ENCODE measurements at regions not wholly inside any gene's neighbourhood (a gene's known extent, or its start where the extent isn't known, plus 50 kb on each side); places are given as distances from the start of the nearest gene placed in this dataset.
"Not testable (repeated sequence)": the region's sequence is repeated elsewhere in the genome, so short reads cannot be mapped to it uniquely, and the experiment has no call there.

- DNase-seq (ENCODE audit: low read depth) = no peak
Observed at GRCh38 chr6:15926256-15926655, 202.6 kb upstream of the MYLIP start.

DNA sequence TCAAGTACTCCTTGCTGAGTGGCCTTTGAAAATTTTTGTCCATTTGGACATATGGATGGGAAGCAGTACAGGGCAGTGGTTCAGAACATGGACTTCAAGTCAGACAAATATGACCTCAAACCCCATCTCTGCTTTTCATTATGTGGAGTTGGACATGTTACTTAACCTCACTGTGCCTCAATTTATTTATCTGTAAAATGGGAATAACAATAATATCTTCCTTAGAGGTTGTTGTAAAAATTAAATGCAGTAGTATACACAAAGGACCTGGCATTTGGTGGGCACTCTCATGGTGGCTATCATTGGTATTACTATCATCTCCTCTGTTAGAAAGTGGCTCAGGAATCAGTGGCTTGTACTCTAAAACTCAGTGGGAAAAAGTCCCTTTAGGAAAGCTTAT lies 204.0 kb upstream of the MYLIP start:
- DNase-seq (ENCODE audit: low read depth) = no peak

GRCh38 chr6:15922510-15923250 lies 206.2 kb upstream of the MYLIP start:
- DNase-seq (ENCODE audit: low read depth) = no peak

GRCh38 chr6:15921243-15921642 lies 207.6 kb upstream of the MYLIP start:
- DNase-seq (ENCODE audit: low read depth) = no peak

DNA sequence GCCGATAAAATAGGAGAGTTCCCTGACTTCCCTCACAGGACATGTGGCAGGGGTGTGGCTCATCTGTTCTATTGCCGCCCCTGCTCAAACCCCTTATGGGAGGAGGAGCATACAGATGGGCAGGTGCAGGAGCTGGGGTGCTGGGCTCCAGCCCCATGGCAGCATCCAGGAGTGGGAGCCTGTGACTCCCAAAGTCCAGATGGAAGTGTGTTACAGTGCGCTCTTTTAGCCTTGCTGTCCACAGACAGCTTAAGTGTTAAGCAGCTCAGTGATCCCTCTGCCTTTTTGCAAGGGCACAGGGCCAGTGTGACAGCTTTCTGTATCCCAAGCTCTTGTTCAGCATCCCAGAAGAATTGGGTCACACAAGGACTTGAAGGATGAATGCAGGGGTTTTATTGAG lies 212.3 kb upstream of the MYLIP start:
- DNase-seq (ENCODE audit: low read depth) = no peak

- no peak for DNase-seq (ENCODE audit: low read depth)
Observed at GRCh38 chr6:15915508-15916178, 213.2 kb upstream of the MYLIP start.

- no peak for DNase-seq (ENCODE audit: low read depth)
Observed at GRCh38 chr6:15914553-15914952, 214.3 kb upstream of the MYLIP start.

DNA sequence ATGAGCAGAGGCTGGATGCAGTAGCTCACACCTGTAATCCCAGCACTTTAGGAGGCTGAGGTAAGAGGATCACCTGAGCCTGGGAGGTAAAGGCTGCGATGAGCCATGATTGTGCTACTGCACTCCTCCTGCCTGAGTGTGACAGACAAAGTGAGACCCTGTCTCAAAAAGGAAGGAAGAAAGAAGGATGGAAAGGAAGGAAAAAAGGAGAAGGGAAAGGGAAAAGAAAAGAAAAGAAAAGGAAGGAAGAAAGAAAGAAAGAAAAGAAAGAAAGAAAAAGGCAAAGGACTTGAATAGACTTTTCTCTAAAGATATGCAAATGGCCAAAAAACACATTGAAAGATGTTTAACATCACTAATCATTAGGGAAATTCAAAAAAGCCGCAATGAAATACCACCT lies 215.3 kb upstream of the MYLIP start:
- DNase-seq (ENCODE audit: low read depth) = no peak

DNA sequence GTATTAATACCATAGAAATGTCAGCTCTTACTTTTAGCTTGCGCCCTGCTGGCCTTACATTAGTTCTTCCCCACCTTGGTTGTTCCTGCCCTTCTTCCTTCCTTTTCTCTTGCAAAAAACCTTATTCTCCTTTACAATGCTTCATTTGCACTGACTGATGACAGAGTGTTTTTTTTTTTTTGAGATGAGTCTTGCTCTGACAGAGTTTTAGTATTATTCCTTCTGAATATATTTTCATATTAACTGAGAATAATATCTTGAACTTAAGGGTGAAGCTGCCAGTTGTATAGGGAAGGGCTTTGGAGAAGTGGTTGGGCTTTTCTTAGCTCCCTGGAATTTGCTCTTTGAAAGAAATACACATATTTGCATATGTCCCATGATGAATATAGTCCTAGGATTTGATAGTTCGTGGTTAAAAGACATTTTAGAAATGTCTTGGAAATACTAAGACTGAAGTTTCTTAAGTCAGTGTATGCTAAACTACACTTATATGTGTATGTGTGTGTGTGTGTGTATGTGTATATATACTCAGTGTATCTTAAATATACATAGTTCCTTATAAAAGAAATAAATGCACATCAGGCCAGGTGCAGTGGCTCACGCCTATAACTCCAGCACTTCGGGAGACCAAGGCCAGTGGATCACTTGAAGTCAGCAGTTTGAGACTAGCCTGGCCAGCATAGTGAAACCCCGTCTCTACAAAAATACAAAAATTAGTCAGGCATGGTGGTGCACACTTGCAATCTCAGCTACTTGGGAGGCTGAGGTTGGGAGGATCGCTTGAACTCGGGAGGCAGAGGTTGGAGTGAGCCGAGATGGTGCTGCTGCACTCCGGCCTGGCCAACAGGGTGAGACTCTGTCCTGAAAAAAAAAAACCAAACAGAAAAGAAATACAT lies 216.1 kb upstream of the MYLIP start:
- no peak for DNase-seq (ENCODE audit: low read depth)

GRCh38 chr6:15911753-15912504 lies 217.0 kb upstream of the MYLIP start:
- no peak for DNase-seq (ENCODE audit: low read depth)

DNA sequence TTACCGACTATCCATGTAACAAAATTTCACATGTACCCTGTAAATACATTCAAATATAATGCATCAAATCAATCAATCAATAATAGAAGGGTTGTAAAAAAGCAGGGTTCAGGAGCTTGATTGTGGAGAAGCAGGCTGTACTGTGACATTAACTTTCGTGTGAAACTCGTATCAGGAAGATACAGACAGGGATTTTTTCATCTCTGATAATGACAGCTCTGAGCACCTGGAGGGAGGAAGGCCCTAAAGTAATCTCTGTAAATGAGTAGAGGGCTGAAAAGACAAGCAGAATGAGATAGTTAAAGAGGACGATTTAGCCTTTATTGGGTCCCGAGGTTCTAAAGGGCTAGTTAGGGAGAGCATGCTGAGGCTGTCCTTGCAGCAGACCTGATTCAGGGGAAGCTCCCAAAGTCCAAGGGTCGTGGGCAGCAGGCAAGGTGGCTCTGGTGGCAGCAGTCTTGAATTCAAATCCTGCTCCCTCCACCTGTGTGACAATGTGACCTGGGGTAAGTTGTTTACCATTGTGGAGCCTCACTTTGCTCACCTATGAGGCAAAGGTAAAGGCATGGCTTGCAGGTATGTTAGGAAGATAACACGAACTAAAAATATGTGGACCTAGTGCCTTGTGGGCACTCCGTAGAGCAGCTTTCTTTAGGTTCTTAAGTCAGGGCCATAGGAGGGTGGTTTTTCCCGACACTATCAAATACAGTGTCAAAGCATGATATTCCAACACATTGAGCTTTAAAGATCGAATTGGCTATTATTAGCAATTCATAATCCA lies 219.4 kb upstream of the MYLIP start:
- no peak for DNase-seq (ENCODE audit: low read depth)

DNA sequence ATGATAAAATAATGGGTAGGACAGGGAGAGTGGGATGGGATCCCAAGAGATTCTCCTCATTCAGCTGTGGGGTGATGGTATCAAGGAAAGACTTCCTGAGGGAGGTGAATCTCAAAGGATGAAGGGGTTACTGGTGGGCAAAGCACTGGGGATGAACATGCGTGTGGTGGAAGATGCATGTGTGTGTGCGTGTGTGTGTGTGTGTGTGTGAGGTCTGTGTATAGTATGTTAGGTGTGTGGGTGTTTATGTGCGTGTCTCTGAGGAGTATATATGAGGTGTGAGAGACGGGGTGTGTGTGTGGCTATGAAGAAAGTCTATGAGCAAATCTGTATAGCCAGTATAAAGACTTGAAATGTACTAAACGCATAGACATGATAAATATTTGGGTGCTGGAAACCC lies 220.0 kb upstream of the MYLIP start:
- DNase-seq (ENCODE audit: low read depth) = no peak

DNA sequence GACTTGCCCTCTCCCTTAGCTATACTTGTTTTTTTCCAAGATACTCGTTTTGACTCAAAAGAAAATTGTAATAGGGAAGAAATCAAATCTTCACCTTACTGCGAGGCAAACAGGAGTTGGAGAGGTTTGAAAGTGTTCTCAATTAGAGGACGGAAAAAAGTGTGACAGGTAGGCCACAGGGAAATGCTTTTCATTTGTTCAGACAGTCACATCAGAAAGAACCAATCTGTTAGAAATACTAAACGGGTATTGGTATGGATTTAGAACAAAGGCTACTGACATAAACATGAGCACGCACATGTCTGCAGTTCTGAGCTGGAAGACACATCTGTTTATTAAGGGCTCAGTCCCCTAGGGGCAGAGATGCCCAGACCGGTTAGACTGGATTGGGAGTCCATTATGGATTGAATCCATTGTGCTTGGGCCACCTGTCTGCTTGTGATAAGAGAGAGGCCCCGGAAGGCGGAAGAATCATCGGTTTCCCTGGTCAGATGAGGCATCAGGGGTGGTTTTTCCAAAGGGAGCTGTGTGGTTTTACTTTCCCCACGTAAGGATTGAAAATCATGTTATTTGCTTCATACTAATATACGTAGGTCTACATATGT lies 220.9 kb upstream of the MYLIP start:
- DNase-seq (ENCODE audit: low read depth) = no peak

DNA sequence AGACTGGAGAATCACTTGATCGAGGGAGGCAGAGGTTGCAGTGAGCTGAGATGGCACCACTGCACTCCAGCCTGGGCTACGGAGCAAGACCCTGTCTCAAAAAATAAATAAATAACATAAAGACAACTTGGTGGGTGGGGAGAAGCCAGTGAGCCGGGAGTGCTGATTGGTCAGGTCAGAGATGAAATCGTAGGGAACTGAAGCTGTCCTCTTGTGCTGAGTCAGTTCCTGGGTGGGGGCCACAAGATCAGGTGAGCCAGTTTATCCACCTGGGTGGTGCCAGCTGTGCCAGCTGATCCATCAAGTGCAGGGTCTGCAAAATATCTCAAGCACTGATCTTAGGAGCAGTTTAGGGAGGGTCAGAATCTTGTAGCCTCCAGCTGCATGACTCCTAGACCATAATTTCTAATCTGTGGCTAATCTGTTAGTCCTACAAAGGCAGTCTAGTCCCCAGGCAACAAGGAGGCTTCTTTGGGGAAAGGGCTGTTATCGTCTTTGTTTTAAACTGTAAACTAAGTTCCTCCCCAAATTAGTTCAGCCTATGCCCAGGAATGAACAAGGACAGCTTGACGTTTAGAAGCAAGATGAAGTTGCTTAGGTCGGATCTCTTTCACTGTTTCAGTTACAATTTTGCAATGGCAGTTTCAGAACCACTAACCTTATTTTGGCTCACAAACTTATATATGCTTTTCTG lies 221.5 kb upstream of the MYLIP start:
- not testable (repeated sequence) for DNase-seq (ENCODE audit: low read depth)

DNA sequence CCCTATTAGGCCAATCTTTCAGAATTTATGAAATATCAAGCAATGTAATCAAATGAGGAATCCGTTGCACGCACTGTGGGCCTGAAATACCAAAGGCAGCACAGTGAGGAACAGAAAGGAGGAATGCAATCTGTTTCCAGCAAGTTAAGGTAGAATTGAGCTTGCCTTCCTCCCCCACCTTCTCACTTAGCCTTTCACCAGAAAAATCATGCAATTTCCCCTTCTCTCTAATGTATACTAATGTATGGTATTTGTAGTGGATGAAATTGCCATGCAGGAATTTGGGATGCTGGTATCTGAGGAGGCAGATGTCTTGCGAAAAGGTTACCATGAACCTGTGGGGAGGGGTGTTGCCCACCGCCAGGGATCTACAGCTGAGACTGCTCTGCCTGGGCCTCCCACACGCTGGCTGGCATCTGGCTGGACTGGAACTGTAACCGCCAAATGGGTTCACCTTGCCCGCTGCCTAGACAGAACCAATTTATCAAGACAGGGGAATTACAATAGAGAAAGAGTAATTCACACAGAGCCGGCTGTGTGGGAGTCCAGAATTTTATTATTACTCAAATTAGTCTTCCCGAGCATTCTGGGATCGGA lies 222.4 kb upstream of the MYLIP start:
- DNase-seq (ENCODE audit: low read depth) = no peak

GRCh38 chr6:15905488-15906419 lies 223.1 kb upstream of the MYLIP start:
- DNase-seq (ENCODE audit: low read depth) = no peak

DNA sequence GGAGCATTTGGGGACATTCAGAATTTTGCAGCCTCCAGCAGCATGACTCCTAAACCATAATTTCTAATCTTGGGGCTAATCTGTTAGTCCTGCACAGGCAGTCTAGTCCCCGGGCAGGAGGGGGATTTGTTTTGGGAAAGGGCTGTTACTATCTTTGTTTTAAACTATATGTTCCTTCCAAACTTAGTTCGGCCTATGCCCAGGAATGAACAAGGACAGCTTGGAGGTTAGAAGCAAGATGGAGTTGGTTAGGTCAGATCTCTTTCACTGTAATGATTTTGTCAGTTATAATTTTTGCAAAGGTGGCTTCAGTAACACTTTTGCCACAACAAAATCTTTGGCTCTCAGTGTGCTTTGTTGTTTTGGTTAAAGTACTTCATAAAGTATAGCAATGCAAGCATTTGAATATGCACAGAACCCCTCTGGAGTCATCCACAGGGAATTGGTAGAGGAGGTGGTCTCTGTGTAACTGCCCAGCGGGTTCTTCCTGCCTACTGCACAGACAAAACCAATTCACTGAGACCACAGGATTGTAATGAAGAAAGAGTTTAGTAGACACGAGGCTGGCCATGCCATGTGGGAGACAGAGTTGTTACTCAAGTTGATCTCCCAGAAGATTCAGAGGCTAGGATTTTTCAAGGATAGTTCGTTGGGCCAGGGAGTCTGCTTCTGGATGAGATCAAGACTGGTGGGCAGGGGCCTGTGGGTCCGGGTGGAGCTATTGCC lies 224.1 kb upstream of the MYLIP start:
- DNase-seq (ENCODE audit: low read depth) = no peak
